Cardiac muscle cell (in vitro differentiated cells and primary cell): ENCODE measurements at regions not wholly inside any gene's neighbourhood (a gene's known extent, or its start where the extent isn't known, plus 50 kb on each side); places are given as distances from the start of the nearest gene placed in this dataset.

Source experiments
- DNase-seq, 2 donors: peaks; one replicate each; pipeline versions ENCODE4 v3.0.0 to v3.0.0-alpha.2; 2010 to 2017; ENCODE audit warnings: low read depth in 1 of 2, low spot score in 1 of 2
- H3K27ac ChIP-seq: fragments of 200-600 bp; sonication (generic); 2 replicates; pipeline ENCODE4 v1.5.1; 2016
- H3K27me3 ChIP-seq: fragments of 200-600 bp; sonication (generic); 2 replicates; pipeline ENCODE4 v1.6.0; 2016; ENCODE audit warnings: control low read depth
- H3K36me3 ChIP-seq: fragments of 200-600 bp; sonication (generic); 2 replicates; pipeline ENCODE4 v1.5.1; 2016; ENCODE audit warnings: control low read depth
- H3K4me1 ChIP-seq: fragments of 200-600 bp; sonication (generic); 2 replicates; pipeline ENCODE4 v1.8.1; 2017; ENCODE audit warnings: low read depth, mild to moderate bottlenecking, mixed run types
- H3K4me3 ChIP-seq: fragments of 200-600 bp; sonication (generic); 2 replicates; pipeline ENCODE4 v1.5.1; 2016; ENCODE audit warnings: mild to moderate bottlenecking
- H3K9me3 ChIP-seq: fragments of 200-600 bp; sonication (generic); 2 replicates; pipeline ENCODE4 v1.5.1; 2017; ENCODE audit warnings: low read depth, mild to moderate bottlenecking, control low read depth
- CTCF ChIP-seq: IDR thresholded peaks from 2 replicates; pipeline ENCODE4 v1.5.1; 2012; ENCODE audit warnings: low read depth, mild to moderate bottlenecking, low read length

DNA sequence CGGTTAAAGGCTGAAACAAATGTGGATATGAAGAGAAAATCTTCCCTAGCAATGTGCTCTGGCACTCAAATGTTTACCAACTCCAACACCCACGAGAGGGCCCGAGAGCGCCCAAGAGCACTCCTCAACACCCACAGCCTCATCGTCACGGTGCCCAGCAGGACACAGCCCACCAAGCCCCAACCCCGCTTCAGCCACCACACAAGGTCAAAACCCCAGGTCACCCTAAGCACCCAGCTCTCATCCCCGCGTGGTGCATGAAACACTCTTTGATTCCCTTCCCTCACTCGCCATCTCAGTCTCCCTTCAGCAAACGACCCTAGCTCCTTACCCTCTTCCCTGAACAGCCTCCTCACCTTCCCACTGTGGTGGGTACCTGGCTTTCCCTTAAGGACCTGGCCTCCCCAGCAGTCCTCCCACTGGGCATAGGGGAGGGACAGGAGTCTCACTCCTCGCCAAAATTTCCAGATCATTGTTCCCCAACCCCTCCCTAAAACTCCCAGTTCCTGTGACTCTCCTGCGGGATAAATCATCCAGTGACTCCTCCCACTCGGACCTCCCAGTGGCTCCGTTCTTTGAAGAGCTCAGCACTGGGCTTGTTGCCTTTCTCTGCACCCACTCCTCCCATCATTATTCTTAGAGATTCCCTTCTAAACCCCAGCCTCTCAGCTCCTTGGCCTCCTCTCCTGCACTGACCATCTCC, 170.4 kb upstream of the SYT6 start:
- no peak for DNase-seq
- Histone ChIP-seq H3K4me1 (no peaks in the 10 kb centered on the region), H3K4me3 (no peak overlapping the region), H3K27me3 (no peaks in the 10 kb centered on the region), H3K9me3 (no peaks in the 10 kb centered on the region), H3K36me3 (no peaks in the 10 kb centered on the region), H3K27ac (no peak overlapping the region)
- TF ChIP-seq CTCF: no peak

GRCh38 chr1:114322734-114323133, 169.1 kb upstream of the SYT6 start:
- Histone ChIP-seq H3K27me3 (no peaks in the 10 kb centered on the region), H3K36me3 (no peaks in the 10 kb centered on the region), H3K9me3 (no peaks in the 10 kb centered on the region), H3K4me1 (no peaks in the 10 kb centered on the region), H3K27ac (no peak overlapping the region), H3K4me3 (no peak overlapping the region)
- no peak for TF ChIP-seq CTCF
- peak in 1 of 2 donors; percentile 52 for DNase-seq

DNA sequence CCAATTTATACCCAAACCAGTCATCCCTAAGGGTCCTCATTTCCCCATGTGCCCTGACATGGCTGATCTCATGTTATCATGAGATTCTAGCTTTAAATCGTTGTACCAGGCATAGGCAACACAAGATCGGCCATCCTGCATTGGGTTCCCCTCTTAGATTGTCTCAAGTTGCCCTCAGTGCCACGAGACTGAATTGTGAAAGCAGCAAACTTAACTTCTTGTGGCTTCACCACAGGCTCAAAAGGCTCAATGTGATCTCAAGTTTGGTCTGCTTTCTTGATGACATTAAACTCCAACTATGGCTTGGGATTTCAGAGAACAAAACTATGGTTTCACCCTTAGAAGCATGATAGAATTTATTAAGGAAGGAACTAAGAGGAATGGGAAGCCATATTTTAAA, 168.5 kb upstream of the SYT6 start:
- H3K4me3 ChIP-seq: no peak overlapping the region
- TF ChIP-seq CTCF: no peak

DNA sequence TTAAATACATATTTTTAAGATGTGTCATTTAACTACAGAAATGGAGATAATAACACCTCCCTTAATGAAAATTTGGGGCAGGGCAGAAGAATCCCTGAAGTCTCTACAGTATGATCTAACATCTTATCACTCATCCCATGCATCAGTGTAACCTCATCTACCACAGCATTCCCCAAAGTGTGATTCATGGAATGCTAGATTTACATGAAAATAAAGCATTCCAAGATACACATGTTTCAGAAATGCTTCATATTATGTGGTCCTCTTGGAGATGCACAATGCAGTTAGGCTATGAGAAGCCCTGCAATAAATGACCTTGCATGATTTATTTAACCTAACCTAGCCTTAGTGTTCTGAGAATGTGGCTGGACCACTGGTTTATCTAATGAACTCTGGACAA, 166.9 kb upstream of the SYT6 start:
- no peak for TF ChIP-seq CTCF
- H3K4me1 ChIP-seq: no peaks in the 10 kb centered on the region
- DNase-seq: peak in 1 of 2 donors; percentile 65
- no peaks in the 10 kb centered on the region for H3K27me3 ChIP-seq
- no peaks in the 10 kb centered on the region for H3K9me3 ChIP-seq
- H3K4me3 ChIP-seq: no peak overlapping the region
- H3K27ac ChIP-seq: no peak overlapping the region
- no peaks in the 10 kb centered on the region for H3K36me3 ChIP-seq

More for the DNA sequence above, 168.5 kb upstream of the SYT6 start:
- Histone ChIP-seq H3K4me1 (no peaks in the 10 kb centered on the region), H3K9me3 (no peaks in the 10 kb centered on the region), H3K27me3 (no peaks in the 10 kb centered on the region), H3K36me3 (no peaks in the 10 kb centered on the region), H3K27ac (no peak overlapping the region)
- no peak for DNase-seq

GRCh38 chr1:114319418-114319817, 165.7 kb upstream of the SYT6 start:
- Histone ChIP-seq H3K27ac (no peak overlapping the region), H3K4me3 (no peak overlapping the region)

More at GRCh38 chr1:114319418-114319817, 165.7 kb upstream of the SYT6 start:
- no peaks in the 10 kb centered on the region for H3K9me3 ChIP-seq
- no peaks in the 10 kb centered on the region for H3K4me1 ChIP-seq
- TF ChIP-seq CTCF: no peak
- H3K36me3 ChIP-seq: no peaks in the 10 kb centered on the region
- H3K27me3 ChIP-seq: no peaks in the 10 kb centered on the region
- peak in 1 of 2 donors; percentile 24 for DNase-seq
